ENCODE measurements at regions not wholly inside any gene's neighbourhood (a gene's known extent, or its start where the extent isn't known, plus 50 kb on each side); places are given as distances from the start of the nearest gene placed in this dataset.

DNA sequence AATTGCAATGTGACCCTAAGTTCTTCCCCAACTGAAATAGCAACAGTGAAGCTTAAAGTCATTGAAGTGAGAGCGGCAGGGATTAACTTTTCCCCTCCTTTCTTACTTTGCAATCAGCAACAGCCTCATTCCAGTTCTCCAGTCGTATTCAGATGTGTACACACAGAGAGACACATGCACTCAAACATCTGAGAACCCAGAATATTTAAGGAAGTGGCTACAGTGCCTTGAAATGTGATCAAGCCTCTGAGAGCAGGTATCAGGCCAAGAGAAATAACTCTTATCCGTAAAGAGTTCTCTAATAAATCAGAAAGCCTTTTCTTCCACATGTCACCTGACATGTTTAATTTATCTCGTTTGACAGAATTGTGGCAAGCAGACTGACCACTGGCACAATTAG, 388.9 kb upstream of the NPVF start:
- TF ChIP-seq, protein P1, sequence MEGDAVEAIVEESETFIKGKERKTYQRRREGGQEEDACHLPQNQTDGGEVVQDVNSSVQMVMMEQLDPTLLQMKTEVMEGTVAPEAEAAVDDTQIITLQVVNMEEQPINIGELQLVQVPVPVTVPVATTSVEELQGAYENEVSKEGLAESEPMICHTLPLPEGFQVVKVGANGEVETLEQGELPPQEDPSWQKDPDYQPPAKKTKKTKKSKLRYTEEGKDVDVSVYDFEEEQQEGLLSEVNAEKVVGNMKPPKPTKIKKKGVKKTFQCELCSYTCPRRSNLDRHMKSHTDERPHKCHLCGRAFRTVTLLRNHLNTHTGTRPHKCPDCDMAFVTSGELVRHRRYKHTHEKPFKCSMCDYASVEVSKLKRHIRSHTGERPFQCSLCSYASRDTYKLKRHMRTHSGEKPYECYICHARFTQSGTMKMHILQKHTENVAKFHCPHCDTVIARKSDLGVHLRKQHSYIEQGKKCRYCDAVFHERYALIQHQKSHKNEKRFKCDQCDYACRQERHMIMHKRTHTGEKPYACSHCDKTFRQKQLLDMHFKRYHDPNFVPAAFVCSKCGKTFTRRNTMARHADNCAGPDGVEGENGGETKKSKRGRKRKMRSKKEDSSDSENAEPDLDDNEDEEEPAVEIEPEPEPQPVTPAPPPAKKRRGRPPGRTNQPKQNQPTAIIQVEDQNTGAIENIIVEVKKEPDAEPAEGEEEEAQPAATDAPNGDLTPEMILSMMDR (IDR thresholded peaks at IDR 0.05; ENCODE audit: borderline replicate concordance, extremely low read depth, low read length, poor library complexity, severe bottlenecking): no peak
- no peak for TF ChIP-seq EZH2 (IDR thresholded peaks at IDR 0.05; ENCODE audit: borderline replicate concordance, low read depth, low read length, severe bottlenecking)
